Smooth muscle cell (in vitro differentiated cells): ENCODE measurements at regions not wholly inside any gene's neighbourhood (a gene's known extent, or its start where the extent isn't known, plus 50 kb on each side); places are given as distances from the start of the nearest gene placed in this dataset.
A peak's percentile ranks its signal among the peaks of the same experiment; 100 is the strongest.

Experiments
- DNase-seq: peaks from one replicate; lab custom pipeline; 2025; ENCODE audit not compliant: unreplicated experiment; lab: John Stamatoyannopoulos, UW
- H2AFZ ChIP-seq: fragments of 200-600 bp; sonication (generic); 2 replicates; pipeline ENCODE4 v1.6.0; 2016; ENCODE audit warnings: antibody characterized with exemption, low read depth, mild to moderate bottlenecking
- H3F3A ChIP-seq: fragments of 200-600 bp; sonication (generic); 2 replicates; pipeline ENCODE4 v1.6.0; 2017; ENCODE audit warnings: antibody characterized with exemption, low read depth
- H3K27ac ChIP-seq: fragments of 200-600 bp; sonication (generic); 2 replicates; pipeline ENCODE4 v1.5.1; 2016; ENCODE audit warnings: low read depth, mild to moderate bottlenecking
- H3K27me3 ChIP-seq: fragments of 200-600 bp; sonication (generic); 2 replicates; pipeline ENCODE4 v1.6.1; 2016; ENCODE audit warnings: low read depth, mild to moderate bottlenecking
- H3K36me3 ChIP-seq: fragments of 200-600 bp; sonication (generic); 2 replicates; pipeline ENCODE4 v1.5.1; 2016; ENCODE audit warnings: low read depth
- H3K4me1 ChIP-seq: fragments of 200-600 bp; sonication (generic); 2 replicates; pipeline ENCODE4 v1.5.1; 2016; ENCODE audit warnings: low read depth
- H3K4me2 ChIP-seq: fragments of 200-600 bp; sonication (generic); 2 replicates; pipeline ENCODE4 v1.6.0; 2016; ENCODE audit warnings: mild to moderate bottlenecking
- H3K4me3 ChIP-seq: fragments of 200-600 bp; sonication (generic); 2 replicates; pipeline ENCODE4 v1.5.1; 2016; ENCODE audit warnings: mild to moderate bottlenecking
- H3K79me2 ChIP-seq: fragments of 200-600 bp; sonication (generic); 2 replicates; pipeline ENCODE4 v1.6.0; 2016; ENCODE audit warnings: low read depth, mild to moderate bottlenecking
- H3K9ac ChIP-seq: fragments of 200-600 bp; sonication (generic); 2 replicates; pipeline ENCODE4 v1.6.0; 2016; ENCODE audit warnings: low read depth
- H3K9me3 ChIP-seq: fragments of 200-600 bp; sonication (generic); replicated peaks from 2 replicates; pipeline ENCODE4 v1.5.1; 2016; ENCODE audit warnings: low read depth
- H4K20me1 ChIP-seq: fragments of 200-600 bp; sonication (generic); 2 replicates; pipeline ENCODE4 v1.6.0; 2016; ENCODE audit warnings: low read depth
- WGBS: methylation state at CpG from one replicate; pipeline ENCODE4 v1.1.7; 2016; ENCODE audit warnings: low lambda C conversion rate; 5-methylcytosine and 5-hydroxymethylcytosine counted together
- TF ChIP-seq, protein P1 (sequence below): fragments of 200-600 bp; sonication (generic); IDR thresholded peaks from 2 replicates; pipeline ENCODE4 v1.5.1; 2017; ENCODE audit warnings: borderline replicate concordance, mild to moderate bottlenecking, antibody characterized with exemption; ENCODE audit not compliant: insufficient read depth, poor library complexity, severe bottlenecking

DNA sequence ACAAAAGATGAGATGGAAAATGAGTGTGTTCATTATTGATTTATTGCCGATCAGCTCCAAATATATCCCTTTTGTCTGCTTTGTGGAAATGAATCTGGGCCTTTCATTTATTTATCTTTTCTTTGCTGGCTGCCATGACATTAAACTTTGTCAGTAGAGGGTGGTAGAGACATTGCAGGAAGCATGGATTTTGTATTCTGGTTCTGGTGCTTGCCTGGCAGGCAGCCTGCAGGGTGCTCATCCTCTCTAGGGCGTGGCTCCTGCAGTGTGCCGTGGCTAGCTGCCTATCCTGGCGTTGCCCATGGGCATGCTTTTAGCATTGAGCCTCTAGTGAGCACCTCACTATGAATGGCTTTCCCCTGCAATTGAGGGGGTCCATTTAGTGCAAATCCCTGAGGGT lies 593.1 kb downstream of the RNF144A start:
- H2AFZ ChIP-seq, result no peak overlapping the region
- H3K27ac ChIP-seq, result no peak overlapping the region
- no peaks in the 10 kb centered on the region for H3F3A ChIP-seq
- H3K4me2 ChIP-seq, result no peak overlapping the region
- H3K9me3 ChIP-seq, result no peaks in the 10 kb centered on the region
- no peaks in the 10 kb centered on the region for H3K36me3 ChIP-seq
- no peaks in the 10 kb centered on the region for H3K27me3 ChIP-seq
- no peaks in the 10 kb centered on the region for H3K4me1 ChIP-seq
- TF ChIP-seq, protein P1, sequence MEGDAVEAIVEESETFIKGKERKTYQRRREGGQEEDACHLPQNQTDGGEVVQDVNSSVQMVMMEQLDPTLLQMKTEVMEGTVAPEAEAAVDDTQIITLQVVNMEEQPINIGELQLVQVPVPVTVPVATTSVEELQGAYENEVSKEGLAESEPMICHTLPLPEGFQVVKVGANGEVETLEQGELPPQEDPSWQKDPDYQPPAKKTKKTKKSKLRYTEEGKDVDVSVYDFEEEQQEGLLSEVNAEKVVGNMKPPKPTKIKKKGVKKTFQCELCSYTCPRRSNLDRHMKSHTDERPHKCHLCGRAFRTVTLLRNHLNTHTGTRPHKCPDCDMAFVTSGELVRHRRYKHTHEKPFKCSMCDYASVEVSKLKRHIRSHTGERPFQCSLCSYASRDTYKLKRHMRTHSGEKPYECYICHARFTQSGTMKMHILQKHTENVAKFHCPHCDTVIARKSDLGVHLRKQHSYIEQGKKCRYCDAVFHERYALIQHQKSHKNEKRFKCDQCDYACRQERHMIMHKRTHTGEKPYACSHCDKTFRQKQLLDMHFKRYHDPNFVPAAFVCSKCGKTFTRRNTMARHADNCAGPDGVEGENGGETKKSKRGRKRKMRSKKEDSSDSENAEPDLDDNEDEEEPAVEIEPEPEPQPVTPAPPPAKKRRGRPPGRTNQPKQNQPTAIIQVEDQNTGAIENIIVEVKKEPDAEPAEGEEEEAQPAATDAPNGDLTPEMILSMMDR, result no peak
- WGBS, result 95% methylated on average over 4 of the region's 4 CpGs
- no peak for DNase-seq
- no peaks in the 10 kb centered on the region for H4K20me1 ChIP-seq
- H3K79me2 ChIP-seq, result no peaks in the 10 kb centered on the region
- H3K9ac ChIP-seq, result no peak overlapping the region
- H3K4me3 ChIP-seq, result no peak overlapping the region

DNA sequence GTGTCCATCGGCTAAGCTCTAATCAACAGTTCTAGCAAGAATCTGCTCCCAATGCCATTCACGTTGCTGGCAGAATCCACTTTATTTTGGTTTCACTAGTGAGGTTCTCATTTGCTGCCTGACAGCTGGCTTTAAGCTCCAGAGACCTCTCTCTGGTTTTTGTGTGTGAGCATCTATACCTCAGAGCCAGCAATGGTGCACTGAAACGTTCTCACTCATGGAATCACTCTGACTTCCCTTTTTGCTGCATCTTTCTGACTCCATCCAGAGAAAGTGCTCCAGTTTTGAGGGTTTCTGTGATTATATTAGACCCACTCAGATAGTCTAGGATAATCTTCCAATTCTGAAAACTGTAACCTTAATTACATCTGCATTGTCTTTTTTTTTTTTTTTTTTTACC lies 596.6 kb downstream of the RNF144A start:
- 89% methylated on average over 3 of the region's 3 CpGs for WGBS
- peaks cover 4% of the 10 kb centered on the region for H3F3A ChIP-seq

DNA sequence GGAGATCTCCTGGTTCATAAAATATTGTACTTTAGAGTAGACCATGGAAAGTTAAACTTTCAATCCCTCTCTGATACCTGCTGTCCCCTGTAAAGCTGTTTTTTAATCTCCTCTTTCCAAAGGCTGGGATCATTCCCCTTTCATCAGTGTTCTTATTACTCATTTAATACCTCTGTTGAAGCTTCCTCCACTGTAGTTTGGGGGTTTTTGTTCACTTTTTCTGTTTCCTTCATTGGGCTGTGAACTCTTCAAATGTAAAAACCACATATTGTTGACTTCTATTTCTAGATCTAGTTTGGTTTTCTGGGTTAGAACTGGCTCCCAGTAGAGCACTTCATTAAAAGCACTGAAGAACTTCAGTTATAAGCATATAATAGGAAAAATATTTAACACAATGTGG lies 598.1 kb downstream of the RNF144A start:
- H3K27ac ChIP-seq, result no peak overlapping the region
- no peaks in the 10 kb centered on the region for H4K20me1 ChIP-seq
- H3K27me3 ChIP-seq, result no peaks in the 10 kb centered on the region
- no peaks in the 10 kb centered on the region for H3K36me3 ChIP-seq
- no peak for DNase-seq
- H3K4me3 ChIP-seq, result no peak overlapping the region
- no peaks in the 10 kb centered on the region for H3K79me2 ChIP-seq
- H3K9ac ChIP-seq, result no peak overlapping the region
- no peaks in the 10 kb centered on the region for H3K4me1 ChIP-seq
- H3K9me3 ChIP-seq, result no peaks in the 10 kb centered on the region
- peaks cover 4% of the 10 kb centered on the region for H3F3A ChIP-seq
- no peak overlapping the region for H2AFZ ChIP-seq
- TF ChIP-seq, protein P1, result no peak
- no peak overlapping the region for H3K4me2 ChIP-seq

More for the DNA sequence above, 596.6 kb downstream of the RNF144A start:
- Histone ChIP-seq H3K4me3 (no peak overlapping the region), H3K4me2 (no peak overlapping the region), H3K9me3 (no peaks in the 10 kb centered on the region), H3K27ac (no peak overlapping the region), H3K36me3 (no peaks in the 10 kb centered on the region), H3K27me3 (no peaks in the 10 kb centered on the region), H2AFZ (no peak overlapping the region), H3K9ac (no peak overlapping the region), H3K79me2 (no peaks in the 10 kb centered on the region), H3K4me1 (no peaks in the 10 kb centered on the region), H4K20me1 (no peaks in the 10 kb centered on the region)
- TF ChIP-seq, protein P1, result no peak
- no peak for DNase-seq

DNA sequence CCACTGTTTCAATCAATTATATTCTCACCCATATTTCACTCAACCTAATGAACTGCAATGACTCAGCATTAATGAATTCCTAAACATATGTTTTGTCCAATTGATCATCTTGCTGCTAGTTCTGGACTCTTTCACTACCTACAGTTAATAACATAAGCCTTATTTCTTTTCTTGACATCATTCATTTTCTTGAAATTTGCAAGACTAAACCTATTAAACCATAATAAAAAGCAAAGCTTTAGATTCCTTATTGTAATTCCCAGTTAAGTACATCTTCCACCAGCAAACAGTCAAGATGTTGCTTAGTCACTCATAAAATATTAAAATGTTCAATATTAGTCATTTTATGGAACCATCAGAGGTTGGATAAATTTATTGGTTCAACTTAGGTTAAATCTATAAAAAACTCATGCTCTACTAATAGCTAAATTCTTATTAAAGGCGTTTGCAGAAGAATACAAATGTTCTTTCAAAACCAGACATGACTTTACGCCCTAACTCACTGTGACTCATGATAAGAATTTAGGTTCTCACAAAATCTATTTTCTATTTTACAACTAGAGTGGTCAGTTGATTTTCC lies 599.4 kb downstream of the RNF144A start:
- H3K9me3 ChIP-seq, result no peaks in the 10 kb centered on the region
- H3F3A ChIP-seq, result peaks cover 4% of the 10 kb centered on the region
- no peak overlapping the region for H3K4me3 ChIP-seq
- WGBS, result 32% methylated on average over 2 of the region's 2 CpGs
- no peak for DNase-seq
- no peak overlapping the region for H2AFZ ChIP-seq
- peak overlapping the region; percentile 42 for H3K4me2 ChIP-seq
- no peaks in the 10 kb centered on the region for H3K4me1 ChIP-seq
- H3K79me2 ChIP-seq, result no peaks in the 10 kb centered on the region
- no peaks in the 10 kb centered on the region for H3K36me3 ChIP-seq
- TF ChIP-seq, protein P1, result no peak
- no peak overlapping the region for H3K9ac ChIP-seq
- H3K27ac ChIP-seq, result peak overlapping the region; percentile 62
- no peaks in the 10 kb centered on the region for H4K20me1 ChIP-seq
- H3K27me3 ChIP-seq, result no peaks in the 10 kb centered on the region
